DMS53 (cell line): ENCODE measurements at regions not wholly inside any gene's neighbourhood (a gene's known extent, or its start where the extent isn't known, plus 50 kb on each side); places are given as distances from the start of the nearest gene placed in this dataset.

Experiments used
- DNase-seq: peaks from one replicate; lab custom pipeline; 2025; lab: John Stamatoyannopoulos, UW

- DNase-seq = peak; percentile 43
These were observed 773.8 kb downstream of the MECOM start for GRCh38 chr3:168889666-168890065.

- no peak for DNase-seq
These were observed 774.7 kb downstream of the MECOM start for GRCh38 chr3:168888781-168889180.

- DNase-seq = no peak
These were observed 778.5 kb downstream of the MECOM start for GRCh38 chr3:168885028-168885427.

- peak; percentile 21 for DNase-seq
These were observed 779.1 kb downstream of the MECOM start for GRCh38 chr3:168884353-168884903.

- DNase-seq = no peak
These were observed 780.4 kb downstream of the MECOM start for GRCh38 chr3:168883145-168883544.

GRCh38 chr3:168881804-168882203 lies 781.7 kb downstream of the MECOM start:
- DNase-seq = no peak

- DNase-seq = peak; percentile 28
These were observed 782.9 kb upstream of the GOLIM4 start for GRCh38 chr3:168878655-168879054.

GRCh38 chr3:168877899-168878298 lies 782.2 kb upstream of the GOLIM4 start:
- peak; percentile 75 for DNase-seq

- no peak for DNase-seq
These were observed 780.8 kb upstream of the GOLIM4 start for GRCh38 chr3:168876346-168877035.

GRCh38 chr3:168872826-168873225 lies 777.1 kb upstream of the GOLIM4 start:
- no peak for DNase-seq

GRCh38 chr3:168870892-168871291 lies 775.2 kb upstream of the GOLIM4 start:
- DNase-seq = peak; percentile 45

GRCh38 chr3:168865022-168865551 lies 769.4 kb upstream of the GOLIM4 start:
- DNase-seq = peak; percentile 53

GRCh38 chr3:168864107-168865021 lies 768.6 kb upstream of the GOLIM4 start:
- no peak for DNase-seq

- DNase-seq = no peak
These were observed 767.8 kb upstream of the GOLIM4 start for GRCh38 chr3:168863561-168863960.

GRCh38 chr3:168862466-168862865 lies 766.7 kb upstream of the GOLIM4 start:
- no peak for DNase-seq

GRCh38 chr3:168860592-168860991 lies 764.9 kb upstream of the GOLIM4 start:
- no peak for DNase-seq

GRCh38 chr3:168860028-168860427 lies 764.3 kb upstream of the GOLIM4 start:
- peak; percentile 10 for DNase-seq

GRCh38 chr3:168859574-168859973 lies 763.9 kb upstream of the GOLIM4 start:
- DNase-seq = no peak

- peak; percentile 26 for DNase-seq
These were observed 763.4 kb upstream of the GOLIM4 start for GRCh38 chr3:168859143-168859542.

GRCh38 chr3:168858327-168858726 lies 762.6 kb upstream of the GOLIM4 start:
- no peak for DNase-seq

- DNase-seq = peak; percentile 7
These were observed 754.4 kb upstream of the GOLIM4 start for GRCh38 chr3:168850109-168850508.

- DNase-seq = peak; percentile 70
These were observed 751.7 kb upstream of the GOLIM4 start for GRCh38 chr3:168847291-168847883.
